Keratinocyte (primary cell): ENCODE measurements at regions not wholly inside any gene's neighbourhood (a gene's known extent, or its start where the extent isn't known, plus 50 kb on each side); places are given as distances from the start of the nearest gene placed in this dataset.

Experiments used
- DNase-seq: peaks from one replicate; pipeline ENCODE4 v3.0.0-alpha.2; 2011; ENCODE audit warnings: low read depth, missing footprints, low spot score
- FAIRE-seq: peaks from 2 replicates; lab custom pipeline; 2011; peaks lifted over from hg19 to GRCh38; lab: Jason Lieb, UNC
- H2AFZ ChIP-seq: 2 replicates; pipeline ENCODE4 v1.6.0; 2012; ENCODE audit warnings: low read length, control low read depth, inconsistent platforms; ENCODE audit not compliant: control insufficient read depth
- H3K27ac ChIP-seq: 2 replicates; pipeline ENCODE4 v1.5.1; 2011; ENCODE audit warnings: low read length; ENCODE audit not compliant: control insufficient read depth, insufficient read depth
- H3K27me3 ChIP-seq: 3 replicates; pipeline ENCODE4 v1.6.0; 2011; ENCODE audit warnings: low read length; ENCODE audit not compliant: control insufficient read depth, insufficient read depth; ENCODE audit errors: extremely low read depth
- H3K36me3 ChIP-seq, 2 experiments: 2 replicates in 1 of 2; 3 replicates in 1 of 2; pipeline ENCODE4 v1.5.1; 2011; ENCODE audit warnings: low read length in 2 of 2, mild to moderate bottlenecking in 1 of 2; ENCODE audit not compliant: control insufficient read depth in 2 of 2, insufficient read depth in 2 of 2; ENCODE audit errors: extremely low read depth in 1 of 2
- H3K4me1 ChIP-seq: 3 replicates; pipeline ENCODE4 v1.5.1; 2011; ENCODE audit warnings: low read length; ENCODE audit not compliant: control insufficient read depth, insufficient read depth; ENCODE audit errors: extremely low read depth
- H3K4me2 ChIP-seq: 3 replicates; pipeline ENCODE4 v1.6.0; 2011; ENCODE audit warnings: low read depth, low read length; ENCODE audit not compliant: control insufficient read depth, insufficient read depth; ENCODE audit errors: extremely low read depth
- H3K4me3 ChIP-seq, 3 experiments: fragments of 200-600 bp in 1 of 3; sonication (generic) in 1 of 3; 2 replicates in 2 of 3; 3 replicates in 1 of 3; pipeline ENCODE4 v1.5.1; 2011 to 2016; ENCODE audit warnings: low read length in 3 of 3, mild to moderate bottlenecking in 3 of 3, control low read depth in 2 of 3, inconsistent platforms in 1 of 3, low read depth in 1 of 3, mixed read lengths in 1 of 3, mixed run types in 1 of 3, moderate library complexity in 1 of 3; ENCODE audit not compliant: control insufficient read depth in 2 of 3, insufficient read depth in 2 of 3; ENCODE audit errors: extremely low read depth in 1 of 3
- H3K79me2 ChIP-seq: 2 replicates; pipeline ENCODE4 v1.6.0; 2012; ENCODE audit warnings: low read length; ENCODE audit not compliant: control insufficient read depth, insufficient read depth
- H3K9ac ChIP-seq: 3 replicates; pipeline ENCODE4 v1.6.0; 2011; ENCODE audit warnings: low read length; ENCODE audit not compliant: control insufficient read depth, insufficient read depth; ENCODE audit errors: extremely low read depth
- H3K9me1 ChIP-seq: 3 replicates; pipeline ENCODE4 v1.6.0; 2011; ENCODE audit warnings: low read length; ENCODE audit not compliant: control insufficient read depth, insufficient read depth; ENCODE audit errors: extremely low read depth
- H3K9me3 ChIP-seq: 2 replicates; pipeline ENCODE4 v1.5.1; 2012; ENCODE audit warnings: low read depth, low read length; ENCODE audit not compliant: control insufficient read depth
- H4K20me1 ChIP-seq: 3 replicates; pipeline ENCODE4 v1.6.0; 2011; ENCODE audit warnings: low read length; ENCODE audit not compliant: control insufficient read depth, insufficient read depth; ENCODE audit errors: extremely low read depth
- EZH2 ChIP-seq: IDR thresholded peaks from one replicate; pipeline ENCODE4 v1.6.1; 2012; ENCODE audit warnings: inconsistent platforms, mild to moderate bottlenecking, low read length, moderate library complexity
- dilution Hi-C: fragments of 300-500 bp; cut with MboI; formaldehyde crosslinking; loops from one replicate; pipeline ENCODE4 v1.7.0; 2020; ENCODE audit warnings: low sequenced_read_pairs; ENCODE audit not compliant: extremely low pct_ligation_motif_present
- TF ChIP-seq, protein P1 (sequence below), 3 experiments: IDR thresholded peaks in 1 of 3; conservative IDR thresholded peaks in 1 of 3; optimal IDR thresholded peaks in 1 of 3; 2 replicates in 2 of 3; 3 replicates in 1 of 3; pipeline versions ENCODE3 to v1.5.1; 2011; ENCODE audit warnings: low read length in 3 of 3, mild to moderate bottlenecking in 3 of 3, moderate library complexity in 2 of 3, control low read depth in 1 of 3, inconsistent platforms in 1 of 3; ENCODE audit not compliant: insufficient read depth in 2 of 3; ENCODE audit errors: extremely low read depth in 1 of 3

DNA sequence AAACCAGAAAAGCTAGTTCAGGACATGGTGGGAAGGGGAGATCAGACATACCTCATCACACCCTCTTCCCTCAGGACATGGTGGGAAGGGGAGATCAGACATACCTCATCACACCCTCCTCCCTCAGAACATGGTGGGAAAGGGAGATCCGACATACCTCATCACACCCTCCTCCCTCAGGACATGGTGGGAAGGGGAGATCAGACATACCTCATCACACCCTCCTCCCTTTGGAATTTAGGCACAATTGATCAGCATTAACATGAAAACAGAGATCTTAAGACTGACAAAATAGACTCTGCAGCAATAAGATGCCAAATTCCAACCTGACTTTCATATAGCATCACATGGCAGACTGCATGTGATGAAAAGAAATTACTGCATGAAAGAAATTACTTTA is 412.7 kb upstream of the ZNF717 start:
- Histone ChIP-seq H3K4me3 (no peak overlapping the region), H3K4me2 (no peak overlapping the region), H3K36me3 (no peaks in the 10 kb centered on the region), H3K9me3 (no peaks in the 10 kb centered on the region), H2AFZ (no peak overlapping the region), H4K20me1 (no peaks in the 10 kb centered on the region), H3K4me1 (no peaks in the 10 kb centered on the region), H3K27me3 (no peaks in the 10 kb centered on the region), H3K79me2 (no peaks in the 10 kb centered on the region), H3K9ac (no peak overlapping the region), H3K9me1 (no peaks in the 10 kb centered on the region), H3K27ac (no peak overlapping the region)
- DNase-seq (no peak), FAIRE-seq (no peak)
- dilution Hi-C loops, result no loop called here
- TF ChIP-seq, protein P1, sequence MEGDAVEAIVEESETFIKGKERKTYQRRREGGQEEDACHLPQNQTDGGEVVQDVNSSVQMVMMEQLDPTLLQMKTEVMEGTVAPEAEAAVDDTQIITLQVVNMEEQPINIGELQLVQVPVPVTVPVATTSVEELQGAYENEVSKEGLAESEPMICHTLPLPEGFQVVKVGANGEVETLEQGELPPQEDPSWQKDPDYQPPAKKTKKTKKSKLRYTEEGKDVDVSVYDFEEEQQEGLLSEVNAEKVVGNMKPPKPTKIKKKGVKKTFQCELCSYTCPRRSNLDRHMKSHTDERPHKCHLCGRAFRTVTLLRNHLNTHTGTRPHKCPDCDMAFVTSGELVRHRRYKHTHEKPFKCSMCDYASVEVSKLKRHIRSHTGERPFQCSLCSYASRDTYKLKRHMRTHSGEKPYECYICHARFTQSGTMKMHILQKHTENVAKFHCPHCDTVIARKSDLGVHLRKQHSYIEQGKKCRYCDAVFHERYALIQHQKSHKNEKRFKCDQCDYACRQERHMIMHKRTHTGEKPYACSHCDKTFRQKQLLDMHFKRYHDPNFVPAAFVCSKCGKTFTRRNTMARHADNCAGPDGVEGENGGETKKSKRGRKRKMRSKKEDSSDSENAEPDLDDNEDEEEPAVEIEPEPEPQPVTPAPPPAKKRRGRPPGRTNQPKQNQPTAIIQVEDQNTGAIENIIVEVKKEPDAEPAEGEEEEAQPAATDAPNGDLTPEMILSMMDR (optimal IDR thresholded peaks at IDR 0.05 in 1 of 3, IDR thresholded peaks at IDR 0.05 in 1 of 3, conservative IDR thresholded peaks at IDR 0.05 in 1 of 3; ENCODE audit: extremely low read depth in 1 of 3, insufficient read depth in 2 of 3, low read length in 3 of 3), result no peak
- TF ChIP-seq EZH2, result no peak

GRCh38 chr3:76199382-76199781 is 414.0 kb upstream of the ZNF717 start:
- FAIRE-seq (no peak), DNase-seq (no peak)
- no peaks in the 10 kb centered on the region for H3K79me2 ChIP-seq
- H3K9ac ChIP-seq, result no peak overlapping the region
- H3K27me3 ChIP-seq, result no peaks in the 10 kb centered on the region
- no peaks in the 10 kb centered on the region for H3K9me3 ChIP-seq
- dilution Hi-C loops, result no loop called here
- no peaks in the 10 kb centered on the region for H4K20me1 ChIP-seq
- no peak overlapping the region for H3K4me3 ChIP-seq
- no peaks in the 10 kb centered on the region for H3K36me3 ChIP-seq
- TF ChIP-seq, protein P1 (optimal IDR thresholded peaks at IDR 0.05 in 1 of 3, IDR thresholded peaks at IDR 0.05 in 1 of 3, conservative IDR thresholded peaks at IDR 0.05 in 1 of 3; ENCODE audit: extremely low read depth in 1 of 3, insufficient read depth in 2 of 3, low read length in 3 of 3), result no peak
- TF ChIP-seq EZH2, result no peak
- H3K4me2 ChIP-seq, result no peak overlapping the region
- no peaks in the 10 kb centered on the region for H3K4me1 ChIP-seq
- no peak overlapping the region for H3K27ac ChIP-seq
- no peak overlapping the region for H2AFZ ChIP-seq
- H3K9me1 ChIP-seq, result no peaks in the 10 kb centered on the region
